HG02943 (cell line): ENCODE measurements at regions not wholly inside any gene's neighbourhood (a gene's known extent, or its start where the extent isn't known, plus 50 kb on each side); places are given as distances from the start of the nearest gene placed in this dataset.
"Not testable (repeated sequence)": the region's sequence is repeated elsewhere in the genome, so short reads cannot be mapped to it uniquely, and the experiment has no call there.

ENCODE experiments used
- ATAC-seq: cut with Tn5 transposase; IDR thresholded peaks from one replicate; pipeline ENCODE4 v1.9.1; 2021; ENCODE audit warnings: mild to moderate bottlenecking, low read depth, moderate library complexity; ENCODE audit not compliant: unreplicated experiment

GRCh38 chr4:190118519-190118918 is 54.2 kb downstream of the DBET start:
- ATAC-seq, result not testable (repeated sequence)

GRCh38 chr4:190119474-190119873 is 54.1 kb upstream of the DUX4 start:
- ATAC-seq, result not testable (repeated sequence)

GRCh38 chr4:190120111-190120514 is 53.5 kb upstream of the DUX4 start:
- not testable (repeated sequence) for ATAC-seq

- not testable (repeated sequence) for ATAC-seq
These were observed 53.0 kb upstream of the DUX4 start for GRCh38 chr4:190120537-190121001.

GRCh38 chr4:190121076-190121671 is 52.4 kb upstream of the DUX4 start:
- ATAC-seq, result not testable (repeated sequence)

- no peak for ATAC-seq
These were observed 51.8 kb upstream of the DUX4 start for GRCh38 chr4:190121759-190122158.

GRCh38 chr4:190122161-190123142 is 51.1 kb upstream of the DUX4 start:
- peak; percentile 55 for ATAC-seq
